ENCODE measurements at regions not wholly inside any gene's neighbourhood (a gene's known extent, or its start where the extent isn't known, plus 50 kb on each side); places are given as distances from the start of the nearest gene placed in this dataset.
A peak's percentile ranks its signal among the peaks of the same experiment; 100 is the strongest.

GRCh38 chr15:81483496-81483895 is 109.5 kb upstream of the TMC3 start:
- no peak for TF ChIP-seq EZH2 (IDR thresholded peaks at IDR 0.05; ENCODE audit: borderline replicate concordance, low read depth, low read length, severe bottlenecking)
- TF ChIP-seq CTCF (IDR thresholded peaks at IDR 0.05; ENCODE audit: borderline replicate concordance, extremely low read depth, low read length, poor library complexity, severe bottlenecking), result no peak
- H3K4me3 ChIP-seq (ENCODE audit: low read depth in 1 of 2, low read length in 2 of 2), result no peak overlapping the region
- no peaks in the 10 kb centered on the region for H3K4me1 ChIP-seq (ENCODE audit: insufficient read depth, low read length)
- H3K36me3 ChIP-seq (ENCODE audit: insufficient read depth, low read length), result no peaks in the 10 kb centered on the region
- H3K9ac ChIP-seq (ENCODE audit: low read depth, low read length), result no peak overlapping the region
- H3K4me2 ChIP-seq (ENCODE audit: insufficient read depth, low read length), result no peak overlapping the region
- H3K79me2 ChIP-seq (ENCODE audit: insufficient read depth, low read length), result no peaks in the 10 kb centered on the region
- H3K27me3 ChIP-seq (ENCODE audit: insufficient read depth, low read length, poor library complexity), result no peaks in the 10 kb centered on the region
- H3K9me3 ChIP-seq (ENCODE audit: insufficient read depth, low read length, severe bottlenecking), result no peaks in the 10 kb centered on the region
- no peaks in the 10 kb centered on the region for H4K20me1 ChIP-seq (ENCODE audit: insufficient read depth, low read length)
- DNase-seq (no peak), ATAC-seq (ENCODE audit: insufficient read depth, low read depth) (no peak)
- no peak overlapping the region for H2AFZ ChIP-seq (ENCODE audit: low read depth, low read length)
- no peak overlapping the region for H3K27ac ChIP-seq (ENCODE audit: low read length)

GRCh38 chr15:81481346-81481745 is 107.3 kb upstream of the TMC3 start:
- no peak overlapping the region for H3K4me2 ChIP-seq (ENCODE audit: insufficient read depth, low read length)
- no peak for ATAC-seq (ENCODE audit: insufficient read depth, low read depth)
- no peaks in the 10 kb centered on the region for H3K27me3 ChIP-seq (ENCODE audit: insufficient read depth, low read length, poor library complexity)
- no peaks in the 10 kb centered on the region for H4K20me1 ChIP-seq (ENCODE audit: insufficient read depth, low read length)
- no peak for DNase-seq
- H3K9me3 ChIP-seq (ENCODE audit: insufficient read depth, low read length, severe bottlenecking), result no peaks in the 10 kb centered on the region
- no peaks in the 10 kb centered on the region for H3K36me3 ChIP-seq (ENCODE audit: insufficient read depth, low read length)
- H3K4me3 ChIP-seq (ENCODE audit: low read depth in 1 of 2, low read length in 2 of 2), result no peak overlapping the region
- no peak overlapping the region for H3K27ac ChIP-seq (ENCODE audit: low read length)
- TF ChIP-seq EZH2 (IDR thresholded peaks at IDR 0.05; ENCODE audit: borderline replicate concordance, low read depth, low read length, severe bottlenecking) (no peak), CTCF (IDR thresholded peaks at IDR 0.05; ENCODE audit: borderline replicate concordance, extremely low read depth, low read length, poor library complexity, severe bottlenecking) (no peak)
- H3K4me1 ChIP-seq (ENCODE audit: insufficient read depth, low read length), result no peaks in the 10 kb centered on the region
- no peak overlapping the region for H3K9ac ChIP-seq (ENCODE audit: low read depth, low read length)
- no peak overlapping the region for H2AFZ ChIP-seq (ENCODE audit: low read depth, low read length)
- no peaks in the 10 kb centered on the region for H3K79me2 ChIP-seq (ENCODE audit: insufficient read depth, low read length)

GRCh38 chr15:81480645-81481053 is 106.6 kb upstream of the TMC3 start:
- 0 out of 2 replicates have a peak overlapping the region, but pooled peaks have one; percentile 45 for H2AFZ ChIP-seq (ENCODE audit: low read depth, low read length)
- DNase-seq, result peak; percentile 23
- H4K20me1 ChIP-seq (ENCODE audit: insufficient read depth, low read length), result no peaks in the 10 kb centered on the region
- no peaks in the 10 kb centered on the region for H3K9me3 ChIP-seq (ENCODE audit: insufficient read depth, low read length, severe bottlenecking)
- H3K27me3 ChIP-seq (ENCODE audit: insufficient read depth, low read length, poor library complexity), result no peaks in the 10 kb centered on the region
- H3K79me2 ChIP-seq (ENCODE audit: insufficient read depth, low read length), result no peaks in the 10 kb centered on the region
- H3K4me1 ChIP-seq (ENCODE audit: insufficient read depth, low read length), result no peaks in the 10 kb centered on the region
- H3K4me2 ChIP-seq (ENCODE audit: insufficient read depth, low read length), result no peak overlapping the region
- ATAC-seq (ENCODE audit: insufficient read depth, low read depth), result peak; percentile 58
- TF ChIP-seq CTCF (IDR thresholded peaks at IDR 0.05; ENCODE audit: borderline replicate concordance, extremely low read depth, low read length, poor library complexity, severe bottlenecking) (peak; percentile 81), EZH2 (IDR thresholded peaks at IDR 0.05; ENCODE audit: borderline replicate concordance, low read depth, low read length, severe bottlenecking) (no peak)
- H3K36me3 ChIP-seq (ENCODE audit: insufficient read depth, low read length), result no peaks in the 10 kb centered on the region
- no peak overlapping the region for H3K27ac ChIP-seq (ENCODE audit: low read length)
- H3K4me3 ChIP-seq (ENCODE audit: low read depth in 1 of 2, low read length in 2 of 2), result no peak overlapping the region
- H3K9ac ChIP-seq (ENCODE audit: low read depth, low read length), result no peak overlapping the region

GRCh38 chr15:81478354-81478753 is 104.3 kb upstream of the TMC3 start:
- no peak for ATAC-seq (ENCODE audit: insufficient read depth, low read depth)
- Histone ChIP-seq H3K4me3 (ENCODE audit: low read depth in 1 of 2, low read length in 2 of 2) (no peak overlapping the region), H4K20me1 (ENCODE audit: insufficient read depth, low read length) (no peaks in the 10 kb centered on the region), H2AFZ (ENCODE audit: low read depth, low read length) (no peak overlapping the region), H3K9ac (ENCODE audit: low read depth, low read length) (no peak overlapping the region), H3K36me3 (ENCODE audit: insufficient read depth, low read length) (no peaks in the 10 kb centered on the region), H3K4me1 (ENCODE audit: insufficient read depth, low read length) (no peaks in the 10 kb centered on the region), H3K27me3 (ENCODE audit: insufficient read depth, low read length, poor library complexity) (no peaks in the 10 kb centered on the region), H3K79me2 (ENCODE audit: insufficient read depth, low read length) (no peaks in the 10 kb centered on the region), H3K9me3 (ENCODE audit: insufficient read depth, low read length, severe bottlenecking) (no peaks in the 10 kb centered on the region), H3K4me2 (ENCODE audit: insufficient read depth, low read length) (no peak overlapping the region), H3K27ac (ENCODE audit: low read length) (no peak overlapping the region)
- no peak for DNase-seq
- TF ChIP-seq EZH2 (IDR thresholded peaks at IDR 0.05; ENCODE audit: borderline replicate concordance, low read depth, low read length, severe bottlenecking) (no peak), CTCF (IDR thresholded peaks at IDR 0.05; ENCODE audit: borderline replicate concordance, extremely low read depth, low read length, poor library complexity, severe bottlenecking) (no peak)

Measured in DND-41 (cell line).